B cell (primary cell): ENCODE measurements at regions not wholly inside any gene's neighbourhood (a gene's known extent, or its start where the extent isn't known, plus 50 kb on each side); places are given as distances from the start of the nearest gene placed in this dataset.

Experiments
- ATAC-seq: fragments of 200-7000 bp; cut with Tn5 transposase; one replicate; pipeline ENCODE4 v1.10.0; 2021; ENCODE audit warnings: low read depth, mild to moderate bottlenecking, moderate number of reproducible peaks, moderate library complexity
- CTCF ChIA-PET: fragments of 350-600 bp; sonication (Branson Sonifier 250); formaldehyde crosslinking; loops from one replicate; lab custom pipeline; 2021; ENCODE audit warnings: antibody characterized with exemption, inconsistent platforms; lab: Charles Lee
- POLR2A ChIA-PET: fragments of 350-600 bp; sonication (Branson Sonifier 250); formaldehyde crosslinking; loops from one replicate; lab custom pipeline; 2021; ENCODE audit warnings: antibody characterized with exemption; lab: Charles Lee
- DNase-seq: peaks from one replicate; pipeline ENCODE4 v3.0.0; 2013
- H2AFZ ChIP-seq: 2 replicates; pipeline ENCODE4 v1.6.1; 2012; ENCODE audit warnings: mild to moderate bottlenecking, low read depth, low read length; ENCODE audit not compliant: insufficient read depth, poor library complexity, severe bottlenecking
- H3K27ac ChIP-seq, 2 donors: 1 replicate in 1 of 2; 2 replicates in 1 of 2; pipeline ENCODE4 v1.5.1; 2012 to 2013; ENCODE audit warnings: low read length in 2 of 2, mild to moderate bottlenecking in 2 of 2, moderate library complexity in 1 of 2
- H3K27me3 ChIP-seq, 4 experiments: fragments of 200-600 bp in 1 of 4; sonication (generic) in 1 of 4; replicated peaks in 1 of 4; 1 replicate in 2 of 4; 2 replicates in 2 of 4; pipeline versions ENCODE4 v1.6.1 to v1.7.0; 2013 to 2016; ENCODE audit warnings: low read length in 3 of 4, mild to moderate bottlenecking in 2 of 4, mixed read lengths in 1 of 4, moderate library complexity in 1 of 4; ENCODE audit not compliant: insufficient read depth in 4 of 4, control insufficient read depth in 3 of 4; ENCODE audit errors: control extremely low read depth in 1 of 4
- H3K36me3 ChIP-seq, 2 experiments: replicated peaks in 1 of 2; 1 replicate in 1 of 2; 2 replicates in 1 of 2; pipeline versions ENCODE4 v1.6.1 to v1.7.1; 2013; ENCODE audit warnings: low read length in 1 of 2; ENCODE audit not compliant: insufficient read depth in 2 of 2, control insufficient read depth in 1 of 2; ENCODE audit errors: control extremely low read depth in 1 of 2, extremely low read depth in 1 of 2
- H3K4me1 ChIP-seq, 2 donors: fragments of 200-600 bp in 1 of 2; sonication (generic) in 1 of 2; 1 replicate in 1 of 2; 2 replicates in 1 of 2; pipeline versions ENCODE4 v1.5.1 to v1.6.1; 2013 to 2017; ENCODE audit warnings: low read length in 2 of 2; ENCODE audit not compliant: control insufficient read depth in 2 of 2, insufficient read depth in 2 of 2
- H3K4me2 ChIP-seq: replicated peaks from 2 replicates; pipeline ENCODE3; 2012; ENCODE audit warnings: mild to moderate bottlenecking, low read depth, low read length; ENCODE audit not compliant: poor library complexity, severe bottlenecking
- H3K4me3 ChIP-seq, 5 experiments: fragments of 200-600 bp in 1 of 5; sonication (generic) in 1 of 5; 1 replicate in 3 of 5; 2 replicates in 2 of 5; pipeline versions ENCODE4 v1.5.1 to v1.7.0; 2011 to 2016; ENCODE audit warnings: low read length in 4 of 5, mild to moderate bottlenecking in 4 of 5, low read depth in 2 of 5, control low read depth in 1 of 5, moderate library complexity in 1 of 5; ENCODE audit not compliant: insufficient read depth in 1 of 5; ENCODE audit errors: control extremely low read depth in 1 of 5, extremely low read depth in 1 of 5
- H3K79me2 ChIP-seq: fragments of 200-600 bp; sonication (generic); one replicate; pipeline ENCODE4 v1.6.0; 2016; ENCODE audit warnings: low read length; ENCODE audit not compliant: control insufficient read depth, insufficient read depth
- H3K9ac ChIP-seq: fragments of 200-600 bp; sonication (generic); 2 replicates; pipeline ENCODE4 v1.6.1; 2017; ENCODE audit warnings: mild to moderate bottlenecking, low read length, moderate library complexity
- H3K9me3 ChIP-seq, 3 donors: one replicate each; pipeline versions ENCODE4 v1.6.1 to v1.7.1; 2013; ENCODE audit warnings: low read length in 2 of 3; ENCODE audit not compliant: control insufficient read depth in 2 of 3, insufficient read depth in 1 of 3; ENCODE audit errors: control extremely low read depth in 1 of 3
- H4K20me1 ChIP-seq: 2 replicates; pipeline ENCODE4 v1.6.0; 2012; ENCODE audit warnings: mild to moderate bottlenecking, low read length; ENCODE audit not compliant: insufficient read depth, control insufficient read depth, poor library complexity, severe bottlenecking
- H3K27ac Mint-ChIP-seq: one replicate; pipeline ENCODE4 v1.8.0; 2021; ENCODE audit warnings: mixed read lengths
- H3K27me3 Mint-ChIP-seq: one replicate; pipeline ENCODE4 v1.8.0; 2021; ENCODE audit warnings: mixed read lengths
- H3K4me1 Mint-ChIP-seq: one replicate; pipeline ENCODE4 v1.8.0; 2021; ENCODE audit warnings: mixed read lengths
- H3K4me3 Mint-ChIP-seq: one replicate; pipeline ENCODE4 v1.8.0; 2021; ENCODE audit warnings: mixed read lengths
- H3K9me3 Mint-ChIP-seq: one replicate; pipeline ENCODE4 v1.8.0; 2022; ENCODE audit warnings: mixed read lengths; ENCODE audit not compliant: insufficient read depth
- EZH2 ChIP-seq: IDR thresholded peaks from 2 replicates; pipeline ENCODE4 v1.6.1; 2012; ENCODE audit warnings: borderline replicate concordance, low read depth, mild to moderate bottlenecking, moderate library complexity, low read length; ENCODE audit not compliant: insufficient read depth, poor library complexity, severe bottlenecking
- WGBS: methylation state at CpG from one replicate; pipeline ENCODE4 v1.1.5; 2013; ENCODE audit warnings: missing lambda C conversion rate; ENCODE audit not compliant: insufficient coverage; 5-methylcytosine and 5-hydroxymethylcytosine counted together
- intact Hi-C: fragments of 100-400 bp; cut with micrococcal nuclease; formaldehyde crosslinking; loops from one replicate; pipeline ENCODE4 v1.10.0; 2022
- TF ChIP-seq, protein P1 (sequence below): fragments of 200-600 bp; IDR thresholded peaks from one replicate; pipeline ENCODE4 v1.8.0; 2022; ENCODE audit warnings: antibody characterized with exemption, mild to moderate bottlenecking

GRCh38 chr6:115270953-115271352, 789.7 kb downstream of the FRK start:
- H3K9me3 Mint-ChIP-seq = no peaks in the 10 kb centered on the region
- Histone ChIP-seq H3K9ac (no peak overlapping the region), H3K27ac (no peak overlapping the region), H3K4me3 (no peak overlapping the region), H3K9me3 (peaks cover 0 to 4% (median 0%) of the 10 kb centered on the region in 3 donors), H3K79me2 (no peaks in the 10 kb centered on the region), H3K4me1 (no peaks in the 10 kb centered on the region), H3K36me3 (no peaks in the 10 kb centered on the region), H2AFZ (no peak overlapping the region), H4K20me1 (no peaks in the 10 kb centered on the region), H3K4me2 (no peak overlapping the region), H3K27me3 (no peaks in the 10 kb centered on the region)
- ChIA-PET CTCF (no interaction called here), POLR2A (no interaction called here)
- no peak overlapping the region for H3K4me3 Mint-ChIP-seq
- no peaks in the 10 kb centered on the region for H3K27me3 Mint-ChIP-seq
- H3K4me1 Mint-ChIP-seq = no peaks in the 10 kb centered on the region
- DNase-seq (no peak), ATAC-seq (no peak)
- no peak for TF ChIP-seq EZH2
- TF ChIP-seq, protein P1, sequence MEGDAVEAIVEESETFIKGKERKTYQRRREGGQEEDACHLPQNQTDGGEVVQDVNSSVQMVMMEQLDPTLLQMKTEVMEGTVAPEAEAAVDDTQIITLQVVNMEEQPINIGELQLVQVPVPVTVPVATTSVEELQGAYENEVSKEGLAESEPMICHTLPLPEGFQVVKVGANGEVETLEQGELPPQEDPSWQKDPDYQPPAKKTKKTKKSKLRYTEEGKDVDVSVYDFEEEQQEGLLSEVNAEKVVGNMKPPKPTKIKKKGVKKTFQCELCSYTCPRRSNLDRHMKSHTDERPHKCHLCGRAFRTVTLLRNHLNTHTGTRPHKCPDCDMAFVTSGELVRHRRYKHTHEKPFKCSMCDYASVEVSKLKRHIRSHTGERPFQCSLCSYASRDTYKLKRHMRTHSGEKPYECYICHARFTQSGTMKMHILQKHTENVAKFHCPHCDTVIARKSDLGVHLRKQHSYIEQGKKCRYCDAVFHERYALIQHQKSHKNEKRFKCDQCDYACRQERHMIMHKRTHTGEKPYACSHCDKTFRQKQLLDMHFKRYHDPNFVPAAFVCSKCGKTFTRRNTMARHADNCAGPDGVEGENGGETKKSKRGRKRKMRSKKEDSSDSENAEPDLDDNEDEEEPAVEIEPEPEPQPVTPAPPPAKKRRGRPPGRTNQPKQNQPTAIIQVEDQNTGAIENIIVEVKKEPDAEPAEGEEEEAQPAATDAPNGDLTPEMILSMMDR = no peak
- no peak overlapping the region for H3K27ac Mint-ChIP-seq
- intact Hi-C loops = no loop called here

GRCh38 chr6:115241373-115241772, 819.3 kb downstream of the FRK start:
- Histone ChIP-seq H3K4me3 (no peak overlapping the region), H3K9ac (no peak overlapping the region), H3K9me3 (peaks cover 0 to 6% (median 0%) of the 10 kb centered on the region in 3 donors), H4K20me1 (no peaks in the 10 kb centered on the region), H3K4me1 (no peaks in the 10 kb centered on the region), H3K27me3 (no peaks in the 10 kb centered on the region), H3K36me3 (no peaks in the 10 kb centered on the region), H2AFZ (no peak overlapping the region), H3K4me2 (no peak overlapping the region), H3K27ac (no peak overlapping the region), H3K79me2 (no peaks in the 10 kb centered on the region)
- Mint-ChIP-seq H3K27ac (no peak overlapping the region), H3K4me1 (no peaks in the 10 kb centered on the region), H3K27me3 (no peaks in the 10 kb centered on the region), H3K4me3 (no peak overlapping the region), H3K9me3 (no peaks in the 10 kb centered on the region)
- TF ChIP-seq, protein P1 = no peak
- TF ChIP-seq EZH2 = no peak
- DNase-seq = no peak
- no peak for ATAC-seq
- POLR2A ChIA-PET = no interaction called here
- CTCF ChIA-PET = no interaction called here
- intact Hi-C loops = no loop called here
- WGBS = no CpG with 5 or more reads among the region's 4 CpGs
